Iris pigment epithelial cell (primary cell): ENCODE measurements at regions not wholly inside any gene's neighbourhood (a gene's known extent, or its start where the extent isn't known, plus 50 kb on each side); places are given as distances from the start of the nearest gene placed in this dataset.
"Not testable (repeated sequence)": the region's sequence is repeated elsewhere in the genome, so short reads cannot be mapped to it uniquely, and the experiment has no call there.

Source experiments
- DNase-seq: peaks from one replicate; pipeline ENCODE4 v3.0.0-alpha.2; 2011; ENCODE audit warnings: low read depth

DNA sequence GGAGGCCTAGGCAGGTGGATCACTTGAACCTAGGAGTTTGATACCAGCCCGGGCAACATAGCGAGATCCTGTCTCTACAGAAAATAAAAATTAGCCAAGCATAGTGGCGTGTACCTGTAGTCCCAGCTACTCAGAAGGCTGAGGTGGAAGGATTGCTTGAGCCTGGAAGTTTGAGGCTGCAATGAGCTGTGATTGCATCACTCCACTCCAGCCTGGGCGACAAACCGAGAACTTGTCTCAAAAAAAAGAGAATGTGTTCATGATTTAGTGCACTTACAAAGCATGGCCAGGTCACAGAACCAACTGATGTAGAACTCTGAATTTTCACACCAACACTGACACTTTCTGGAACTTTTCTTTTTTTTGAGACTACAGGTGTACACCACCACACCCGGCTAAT lies 182.7 kb downstream of the ZFP64 start:
- DNase-seq: no peak

DNA sequence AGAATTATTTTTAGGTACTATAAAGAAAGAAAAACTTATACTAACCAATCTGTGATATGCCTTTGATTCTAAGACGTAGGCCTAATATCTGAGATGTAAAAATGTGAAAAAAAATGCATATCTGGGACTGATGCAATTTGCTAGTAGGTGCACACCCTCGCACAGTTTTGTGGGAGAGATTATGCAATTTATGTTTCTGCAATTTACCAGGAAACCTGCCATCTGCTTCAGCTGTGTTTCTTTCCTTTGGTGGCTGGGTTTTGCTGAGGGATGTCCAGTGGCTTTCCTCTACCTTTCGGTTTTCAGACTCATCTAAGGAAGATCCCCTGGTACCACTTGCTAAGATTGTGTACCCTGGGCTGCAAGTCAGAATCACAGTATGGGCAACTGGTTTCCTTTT lies 186.9 kb downstream of the ZFP64 start:
- peak; percentile 83 for DNase-seq

DNA sequence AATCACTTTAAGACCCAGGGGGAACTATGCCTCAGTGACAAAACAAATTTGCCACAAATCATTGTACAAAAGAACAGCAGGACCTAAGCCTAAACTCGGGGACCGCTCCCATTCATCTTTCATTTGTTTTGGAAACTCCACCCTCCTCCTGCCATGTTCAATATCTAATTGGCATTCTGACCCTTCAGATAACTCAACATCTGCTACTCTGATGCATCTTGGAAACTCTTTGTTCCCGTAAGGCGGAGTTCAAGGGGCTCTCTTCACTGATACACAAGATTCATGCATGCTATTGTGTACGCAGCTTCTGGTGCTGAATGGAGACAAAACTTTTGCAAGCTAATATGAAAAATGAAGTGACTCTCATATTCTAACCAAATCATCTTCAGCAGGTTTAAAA lies 187.6 kb downstream of the ZFP64 start:
- no peak for DNase-seq

DNA sequence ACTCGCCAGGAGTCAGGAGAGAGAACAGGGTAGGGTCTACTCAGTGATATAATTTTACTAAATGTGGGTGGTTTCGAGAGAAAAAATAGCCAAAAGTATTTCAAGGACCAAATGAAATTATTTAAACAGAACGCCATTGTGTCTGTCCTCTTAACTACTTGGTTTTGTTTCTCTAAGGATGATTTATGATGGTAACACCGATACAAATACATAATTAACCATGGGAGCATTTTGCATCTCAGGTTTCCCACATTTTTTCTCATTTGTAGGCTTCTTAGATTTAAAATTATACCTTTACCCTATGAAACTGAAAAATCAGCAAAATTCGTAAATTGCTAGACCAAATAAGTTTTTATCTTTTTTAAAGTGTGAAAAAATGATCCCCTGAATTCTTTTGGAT lies 188.2 kb downstream of the ZFP64 start:
- DNase-seq: no peak

DNA sequence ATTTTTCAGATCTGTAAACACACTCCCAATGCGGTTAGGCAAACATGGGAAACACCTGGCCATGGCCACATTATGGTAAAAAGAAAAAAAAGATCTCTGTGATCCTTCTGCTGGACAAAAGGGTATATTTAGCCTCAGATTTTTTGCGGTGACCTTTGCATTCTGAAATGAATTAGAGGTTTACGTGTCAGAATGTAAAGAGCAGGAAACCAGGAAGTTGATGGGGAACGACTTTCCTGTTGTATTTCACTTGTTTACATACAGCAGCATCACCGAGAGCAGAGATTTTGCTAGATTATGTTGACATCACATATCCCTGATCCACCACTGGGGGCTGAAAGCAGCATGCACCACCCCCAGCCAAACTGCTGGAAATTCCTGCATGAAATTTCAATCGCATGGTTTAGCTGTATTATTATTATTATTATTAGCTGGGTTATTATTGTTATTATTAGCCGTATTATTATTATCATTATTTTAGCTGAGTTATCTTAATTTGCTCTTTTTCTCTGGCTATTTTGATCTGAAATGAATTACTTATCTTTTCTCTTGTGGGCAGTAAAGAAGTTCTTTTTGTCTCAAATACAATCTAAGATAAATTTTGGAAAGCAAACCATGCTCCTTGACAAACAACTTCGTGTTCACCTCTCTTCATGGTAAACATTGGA lies 189.4 kb downstream of the ZFP64 start:
- DNase-seq: peak; percentile 63

DNA sequence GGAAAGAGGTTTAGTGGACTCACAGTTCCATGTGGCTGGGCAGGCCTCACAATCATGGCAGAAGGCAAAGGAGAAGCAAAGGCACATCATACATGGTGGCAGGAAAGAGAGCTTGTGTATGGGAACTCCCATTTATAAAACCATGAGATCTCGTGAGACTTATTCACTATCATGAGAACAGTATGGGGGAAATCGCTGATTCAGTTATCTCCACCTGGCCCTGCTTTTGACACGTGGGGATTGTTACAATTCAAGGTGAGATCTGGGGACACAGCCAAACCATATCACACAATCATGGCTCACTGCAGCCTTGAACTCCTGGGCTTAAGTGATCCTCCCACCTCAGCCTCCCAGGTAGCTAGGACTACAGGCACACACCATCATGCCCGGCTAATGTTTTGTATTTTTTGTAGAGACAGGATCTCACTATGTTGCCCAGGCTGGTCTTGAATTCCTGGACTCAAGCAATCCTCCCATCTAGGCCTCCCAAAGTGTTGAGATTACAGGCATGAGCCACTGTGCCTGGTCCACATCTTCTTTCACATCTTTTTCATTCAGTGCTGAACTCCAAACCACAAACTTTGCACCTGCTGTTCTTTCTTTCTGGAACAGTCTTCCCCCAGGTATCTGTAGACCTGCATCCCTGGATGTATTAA lies 194.2 kb downstream of the ZFP64 start:
- not testable (repeated sequence) for DNase-seq

DNA sequence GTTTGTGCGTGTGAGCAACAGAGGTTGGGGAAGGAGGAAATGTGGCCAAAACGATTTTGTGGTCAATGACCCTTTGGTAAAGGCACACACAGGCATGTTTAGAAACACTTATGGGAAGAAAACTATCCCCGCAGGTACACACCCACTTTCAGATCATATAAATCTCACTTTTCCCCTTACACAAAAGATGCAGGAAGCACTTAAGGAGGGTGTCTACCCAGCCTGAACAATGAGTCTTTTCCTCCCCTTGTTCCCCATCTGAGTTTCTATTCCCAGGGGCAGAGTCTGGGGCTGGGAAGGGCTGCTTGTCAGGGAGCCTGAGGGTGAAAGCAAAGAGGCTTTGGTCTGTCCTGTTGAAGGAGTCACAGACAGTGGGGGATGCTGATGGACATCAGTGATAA lies 193.2 kb upstream of the SALL4 start:
- peak; percentile 51 for DNase-seq

DNA sequence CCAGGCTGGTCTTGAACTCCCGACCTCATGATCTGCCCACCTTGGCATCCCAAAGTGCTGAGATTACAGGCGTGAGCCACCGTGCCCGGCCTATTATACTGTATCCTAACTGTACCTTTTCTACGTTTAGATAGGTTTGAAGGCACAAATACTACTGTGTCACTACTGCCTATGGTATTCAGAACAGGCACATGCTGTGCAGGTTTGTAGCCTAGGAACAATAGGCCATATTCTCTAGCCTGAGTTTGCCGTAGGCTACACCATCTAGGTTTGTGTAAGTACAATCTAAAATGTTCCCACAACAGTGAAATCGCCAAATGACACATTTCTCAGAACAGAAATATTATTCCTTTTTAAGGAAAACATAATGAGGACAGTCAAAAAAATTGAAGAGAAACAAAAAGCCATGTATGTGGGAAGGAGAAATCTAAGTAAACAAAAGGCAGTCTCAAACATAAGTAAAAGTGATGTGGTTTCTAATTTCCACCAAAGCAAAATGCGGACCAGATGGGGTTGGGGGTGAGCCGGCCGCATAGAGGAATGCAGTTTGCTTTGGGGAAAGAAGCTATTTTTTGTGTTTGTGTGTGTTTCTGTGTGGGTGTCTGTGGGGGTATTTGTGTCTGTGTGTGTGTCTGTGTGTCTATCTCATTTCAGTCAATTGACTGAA lies 192.6 kb upstream of the SALL4 start:
- peak; percentile 47 for DNase-seq

DNA sequence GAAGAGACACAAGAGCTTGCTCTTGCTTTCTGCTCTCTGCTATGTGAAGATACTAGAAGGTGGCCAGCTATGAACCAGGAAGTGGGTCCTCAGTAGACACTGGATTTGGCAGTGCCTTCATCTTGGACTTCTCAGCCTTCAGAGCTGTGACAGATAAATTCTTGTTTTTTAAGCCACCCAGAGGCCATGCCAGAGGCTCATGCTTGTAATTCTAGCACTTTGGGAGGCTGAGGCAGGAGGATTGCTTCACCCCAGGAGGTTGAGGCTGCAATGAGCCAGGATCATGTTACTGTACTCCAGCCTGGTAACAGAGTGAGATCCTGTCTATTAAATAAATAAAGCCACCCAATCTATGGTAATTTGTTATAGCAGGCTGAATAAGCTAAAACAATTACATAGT lies 185.5 kb upstream of the SALL4 start:
- DNase-seq: no peak

DNA sequence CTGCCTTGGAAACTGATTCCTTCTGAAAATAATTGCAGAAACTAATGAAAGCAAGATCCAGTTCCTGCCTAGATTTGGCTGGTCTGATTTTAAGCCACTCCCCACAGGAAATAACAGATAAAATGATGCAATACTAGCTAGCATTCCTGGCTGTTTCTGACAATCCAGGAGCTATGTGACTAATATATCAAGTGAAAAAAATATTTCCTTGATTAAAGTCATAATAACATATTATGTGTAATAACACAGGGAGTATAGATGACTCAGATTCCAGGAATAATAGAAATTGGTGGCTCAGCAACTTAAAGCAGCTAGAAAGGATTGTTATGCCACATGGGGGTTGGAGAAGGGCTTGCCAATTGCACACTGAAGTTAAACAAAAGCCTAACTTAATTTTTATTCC lies 182.7 kb upstream of the SALL4 start:
- DNase-seq: peak; percentile 97

DNA sequence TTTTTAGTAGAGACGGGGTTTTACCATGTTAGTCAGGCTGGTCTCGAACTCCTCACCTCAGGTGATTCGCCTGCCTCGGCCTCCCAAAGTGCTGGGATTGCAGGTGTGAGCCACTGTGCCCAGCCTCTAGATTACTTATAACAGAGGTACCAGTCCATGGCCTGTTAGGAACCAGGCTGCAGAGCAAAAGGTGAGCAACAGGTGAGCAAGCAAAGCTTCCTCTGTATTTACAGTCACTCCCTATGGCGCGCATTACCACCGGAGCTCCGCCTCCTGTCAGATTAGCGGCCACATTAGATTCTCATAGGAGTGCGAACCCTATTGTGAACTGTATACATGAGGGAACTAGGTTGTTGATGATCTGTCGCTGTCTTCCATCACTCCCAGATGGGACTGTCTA lies 178.0 kb upstream of the SALL4 start:
- no peak for DNase-seq

DNA sequence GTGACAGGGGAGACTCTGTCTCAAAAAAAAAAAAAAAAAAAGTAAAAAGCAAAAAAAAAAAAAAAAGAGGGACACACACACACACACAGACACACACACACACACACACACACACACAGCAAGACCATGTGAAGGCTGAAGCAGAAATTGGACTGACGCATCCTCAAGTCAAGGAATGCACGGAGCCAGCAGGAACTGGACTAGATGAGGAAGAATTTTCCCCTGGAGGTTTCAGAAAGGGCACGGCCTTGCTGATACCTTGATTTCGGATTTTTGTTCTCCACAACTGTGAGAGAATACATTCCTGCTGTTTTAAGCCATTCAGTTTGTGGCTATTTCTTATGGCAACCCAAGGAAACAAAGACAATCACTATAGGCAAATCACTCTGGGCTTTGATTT lies 176.9 kb upstream of the SALL4 start:
- no peak for DNase-seq

DNA sequence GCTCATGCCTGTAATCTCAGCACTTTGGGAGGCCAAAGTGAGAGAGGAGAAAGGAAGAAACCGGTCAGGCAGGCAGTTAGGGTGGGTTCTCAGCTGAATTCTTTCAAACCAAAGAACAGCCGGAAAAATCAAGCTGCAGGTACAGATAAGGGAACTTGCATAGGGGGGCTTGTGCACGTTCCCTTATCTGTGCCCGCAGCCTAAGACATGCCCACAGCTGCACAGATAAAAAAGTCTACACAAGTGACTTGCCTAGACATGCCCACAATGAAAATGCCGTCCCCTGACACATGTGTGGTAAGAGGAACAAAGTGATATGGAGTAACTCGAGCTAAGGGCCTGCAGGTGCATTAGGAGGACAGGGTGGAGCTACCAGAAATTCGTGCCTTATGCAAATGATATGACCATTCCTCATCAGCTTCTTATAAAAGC lies 175.8 kb upstream of the SALL4 start:
- DNase-seq: no peak

DNA sequence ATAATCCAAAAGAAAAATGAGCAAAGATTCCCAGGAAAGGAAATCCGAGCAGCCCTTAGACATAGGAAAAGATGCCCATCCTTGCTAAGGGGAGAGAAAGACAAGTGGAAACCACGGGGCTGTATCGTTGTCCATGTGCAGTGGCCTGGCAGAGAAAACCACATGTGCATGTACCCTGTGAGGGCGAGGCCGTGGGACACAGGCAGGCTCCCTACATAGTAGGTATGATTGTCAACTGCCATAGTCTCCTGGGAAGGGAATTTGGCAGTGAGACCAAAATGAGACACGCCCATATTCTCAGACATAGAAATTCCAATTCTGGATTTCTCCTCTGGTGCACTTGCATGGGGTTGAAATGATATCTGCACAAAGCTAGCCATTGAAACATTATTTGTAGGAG lies 169.7 kb upstream of the SALL4 start:
- no peak for DNase-seq

DNA sequence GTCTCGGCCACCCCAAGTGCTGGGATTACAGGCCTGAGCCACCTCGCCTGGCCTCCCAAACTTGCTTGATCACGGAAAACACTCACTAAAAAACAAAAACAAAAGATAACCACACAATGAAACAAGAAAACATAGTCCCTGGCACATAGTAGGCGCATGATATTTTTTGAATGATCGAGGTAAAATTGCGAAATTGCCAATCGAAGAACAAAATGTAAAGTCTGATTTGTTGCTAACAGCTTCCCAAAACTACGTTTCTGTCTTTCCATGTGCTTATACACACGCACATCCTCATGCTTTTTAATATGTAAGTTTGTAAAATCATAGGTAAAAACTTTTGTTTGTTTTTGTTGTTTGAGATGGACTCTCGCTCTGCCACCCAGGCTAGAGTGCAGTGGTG lies 168.5 kb upstream of the SALL4 start:
- DNase-seq: no peak

DNA sequence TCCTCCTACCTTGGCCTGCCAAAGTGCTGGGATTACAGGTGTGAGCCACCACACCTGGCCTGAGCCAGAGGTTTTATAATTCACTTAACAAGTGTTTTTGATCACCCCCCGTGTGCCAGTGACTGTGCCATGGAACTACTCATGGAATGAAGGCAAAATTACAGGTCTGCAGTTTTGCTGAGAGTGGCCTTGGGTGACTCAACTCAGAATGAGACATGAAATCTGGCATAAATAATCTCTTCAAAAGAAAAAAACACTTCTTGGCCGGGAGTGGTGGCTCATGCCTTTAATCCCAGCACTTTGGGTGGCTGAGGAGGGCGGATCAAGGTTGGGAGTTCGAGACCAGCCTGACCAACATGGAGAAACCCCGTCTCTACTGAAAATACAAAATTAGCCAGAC lies 166.9 kb upstream of the SALL4 start:
- no peak for DNase-seq

DNA sequence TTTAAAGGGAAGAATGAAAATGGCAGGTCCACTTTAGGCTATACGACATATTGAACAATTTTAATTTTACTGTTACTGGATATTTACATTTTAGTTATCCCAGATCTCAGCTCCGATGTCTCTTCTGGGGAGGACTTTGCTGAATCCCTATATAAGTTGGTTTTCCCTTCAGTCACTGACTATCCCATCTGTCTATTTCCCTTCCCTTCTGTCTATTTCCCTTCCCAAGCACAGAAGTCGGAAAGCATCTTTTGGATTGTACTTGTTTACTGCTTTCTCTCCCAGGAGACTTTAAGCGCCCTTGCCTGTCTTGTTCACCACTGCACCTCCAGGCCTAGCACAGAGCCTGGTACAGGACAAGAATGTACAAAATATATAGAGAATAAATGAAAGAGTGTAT lies 165.8 kb upstream of the SALL4 start:
- DNase-seq: no peak

DNA sequence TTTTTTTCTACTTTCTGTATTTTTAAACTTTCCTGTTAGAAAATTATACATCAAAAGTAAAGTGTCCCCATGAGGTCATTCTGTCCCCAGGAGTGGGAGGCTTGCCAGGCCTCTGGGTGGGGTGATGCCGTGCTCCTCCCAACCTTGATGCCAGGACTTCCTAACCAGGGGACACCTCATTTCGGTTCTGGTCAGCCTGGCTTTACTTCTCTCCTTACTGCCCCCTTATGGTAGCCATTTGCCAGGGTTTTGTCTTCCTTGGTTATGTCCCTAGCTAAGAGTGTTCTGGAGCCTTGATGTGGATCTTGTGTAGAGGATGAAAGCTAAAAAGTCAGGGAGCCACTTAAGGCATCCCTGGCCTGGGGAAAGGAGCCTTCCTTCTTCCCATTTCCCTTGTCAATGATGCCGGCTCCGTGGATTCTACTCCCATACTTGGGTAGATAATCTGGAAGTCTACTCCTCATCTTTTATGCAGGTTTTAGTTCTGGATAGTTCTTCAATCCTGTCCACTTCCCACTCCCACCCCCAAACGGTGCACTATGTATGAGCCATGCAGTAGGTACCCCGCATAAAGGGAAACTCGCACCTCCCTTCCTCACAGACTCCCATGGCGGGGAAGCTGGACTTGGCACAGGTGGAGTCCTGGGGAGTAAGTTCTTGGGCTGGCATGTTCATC lies 164.1 kb upstream of the SALL4 start:
- peak; percentile 74 for DNase-seq

DNA sequence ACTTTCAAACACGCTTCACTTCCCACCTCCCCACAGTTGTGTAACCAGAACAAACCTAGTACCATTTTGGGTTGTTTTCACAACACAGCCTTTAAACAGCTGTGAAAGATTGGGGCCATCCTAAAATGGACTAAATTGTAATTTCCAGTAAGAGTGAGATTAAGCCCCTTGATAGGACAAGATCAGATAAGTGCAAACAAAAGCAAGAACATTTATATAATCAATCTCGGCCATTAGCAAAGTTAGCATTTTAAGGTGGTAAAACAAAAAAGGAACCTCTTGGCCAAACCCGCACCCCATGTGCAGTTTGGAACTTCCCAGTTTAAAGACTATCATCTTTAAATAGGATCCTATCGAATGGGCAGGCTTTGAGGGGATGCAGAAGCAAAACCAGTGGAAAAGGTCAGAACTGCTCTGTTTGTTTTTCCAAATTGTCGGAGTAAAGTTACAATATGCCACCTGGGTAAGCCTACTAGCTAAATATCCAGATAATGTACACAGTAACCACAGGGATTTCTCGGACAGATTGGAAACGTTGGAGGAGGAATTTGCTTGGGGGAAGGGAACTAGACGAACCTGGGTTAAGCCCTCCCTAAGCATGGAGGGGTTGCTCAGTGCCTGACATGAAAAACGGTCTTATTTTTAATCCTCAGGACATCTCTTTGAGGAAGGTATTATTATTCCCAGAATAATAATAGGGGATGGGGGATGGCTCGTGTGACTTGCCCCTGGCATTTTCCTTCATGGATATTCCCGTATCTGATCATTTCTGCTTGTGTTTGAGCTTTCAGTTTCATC lies 159.8 kb upstream of the SALL4 start:
- no peak for DNase-seq

DNA sequence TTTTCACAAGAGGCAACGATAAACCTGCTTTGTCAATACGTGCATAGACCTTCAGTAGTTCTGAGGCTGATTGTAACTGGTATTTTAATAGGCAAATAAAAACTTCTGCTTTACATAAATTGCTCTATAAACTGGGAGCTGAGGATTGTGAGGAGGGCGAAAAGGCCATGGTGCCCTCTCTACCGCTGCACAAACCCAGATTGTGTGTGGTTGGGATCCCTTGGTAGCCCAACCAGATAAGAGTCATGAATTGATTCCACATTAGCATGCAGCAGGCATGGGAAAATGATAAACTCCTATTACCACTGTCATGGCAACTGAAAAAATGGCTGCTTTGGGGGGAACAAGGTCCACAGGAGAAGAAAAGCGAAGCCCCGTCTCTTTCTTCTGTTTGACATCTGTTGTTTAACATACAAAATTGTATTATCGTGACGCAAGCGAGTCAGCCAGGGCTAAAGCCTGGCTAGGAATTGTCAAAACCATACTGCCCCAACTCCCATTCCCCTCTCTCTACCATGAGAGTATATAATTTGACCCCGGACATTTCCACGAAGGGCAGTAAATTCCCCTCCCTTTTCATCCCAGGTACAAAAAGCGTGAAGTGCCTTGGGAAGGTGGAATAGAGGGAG lies 157.8 kb upstream of the SALL4 start:
- DNase-seq: no peak

DNA sequence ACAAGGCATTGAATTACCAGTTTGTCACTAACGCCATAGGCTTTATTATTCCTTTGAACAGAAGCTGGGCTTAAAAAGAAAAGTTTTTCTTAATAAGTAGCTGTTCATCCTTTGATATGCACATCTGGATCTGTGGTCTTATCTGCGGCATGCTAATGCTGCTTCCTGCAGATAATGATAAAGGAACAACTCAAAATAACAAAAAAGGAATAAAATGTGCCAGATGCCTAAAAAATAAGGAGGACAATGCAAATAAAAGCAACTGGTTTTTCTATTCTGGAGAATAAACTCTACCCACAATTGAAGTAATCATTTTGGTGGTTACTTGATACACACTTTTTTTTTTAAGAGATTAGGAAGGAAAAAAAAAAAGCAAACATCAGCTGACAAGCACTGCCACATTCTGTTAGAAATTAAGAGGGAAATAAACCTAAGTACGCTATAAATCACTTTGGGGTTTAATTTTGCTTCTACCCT lies 156.8 kb upstream of the SALL4 start:
- DNase-seq: no peak
